Uterus (tissue), 3 donors: ENCODE measurements at regions not wholly inside any gene's neighbourhood (a gene's known extent, or its start where the extent isn't known, plus 50 kb on each side); places are given as distances from the start of the nearest gene placed in this dataset.

ENCODE experiments used
- DNase-seq, 2 donors: peaks; one replicate each; pipeline ENCODE4 v3.0.0-alpha.2; 2019 to 2020
- H3K27ac ChIP-seq, 2 donors: fragments of 200-600 bp; sonication (generic); 1 replicate in 1 of 2; 2 replicates in 1 of 2; pipeline ENCODE4 v1.5.1; 2016 to 2018
- H3K27me3 ChIP-seq, 2 donors: fragments of 200-600 bp; sonication (generic); one replicate each; pipeline ENCODE4 v1.5.1; 2018 to 2019; ENCODE audit warnings: control low read depth in 1 of 2
- H3K36me3 ChIP-seq, 2 donors: fragments of 200-600 bp; sonication (generic); one replicate each; pipeline ENCODE4 v1.5.1; 2019; ENCODE audit warnings: control low read depth in 1 of 2
- H3K4me1 ChIP-seq, 2 donors: fragments of 200-600 bp; sonication (generic); one replicate each; pipeline ENCODE4 v1.5.1; 2018 to 2019; ENCODE audit warnings: control low read depth in 1 of 2
- H3K4me3 ChIP-seq, 2 donors: fragments of 200-600 bp; sonication (generic); 1 replicate in 1 of 2; 2 replicates in 1 of 2; pipeline ENCODE4 v1.5.1; 2018 to 2019; ENCODE audit warnings: mild to moderate bottlenecking in 1 of 2
- H3K9me3 ChIP-seq, 2 donors: fragments of 200-600 bp; sonication (generic); one replicate each; pipeline ENCODE4 v1.5.1; 2019; ENCODE audit warnings: control low read depth in 1 of 2
- POLR2A ChIP-seq, 2 donors: fragments of 450-650 bp; IDR thresholded peaks; one replicate each; pipeline ENCODE4 v1.6.1; 2016; ENCODE audit warnings: antibody characterized with exemption in 2 of 2, mild to moderate bottlenecking in 1 of 2, moderate library complexity in 1 of 2
- intact Hi-C: fragments of 100-400 bp; cut with DNase I; formaldehyde crosslinking; loops from one replicate; pipeline ENCODE4 v1.15.1; 2023; ENCODE audit warnings: low total_unique reads
- TF ChIP-seq, protein P1 (sequence below), 4 experiments: fragments of 200-600 bp in 2 of 4; fragments of 450-650 bp in 2 of 4; sonication (generic) in 2 of 4; IDR thresholded peaks; one replicate each; pipeline ENCODE4 v1.5.1; 2016 to 2019; ENCODE audit warnings: antibody characterized with exemption in 4 of 4, mild to moderate bottlenecking in 2 of 4, moderate library complexity in 1 of 4
- donor health status: DM: yes; HTN: yes; CAD: no.

DNA sequence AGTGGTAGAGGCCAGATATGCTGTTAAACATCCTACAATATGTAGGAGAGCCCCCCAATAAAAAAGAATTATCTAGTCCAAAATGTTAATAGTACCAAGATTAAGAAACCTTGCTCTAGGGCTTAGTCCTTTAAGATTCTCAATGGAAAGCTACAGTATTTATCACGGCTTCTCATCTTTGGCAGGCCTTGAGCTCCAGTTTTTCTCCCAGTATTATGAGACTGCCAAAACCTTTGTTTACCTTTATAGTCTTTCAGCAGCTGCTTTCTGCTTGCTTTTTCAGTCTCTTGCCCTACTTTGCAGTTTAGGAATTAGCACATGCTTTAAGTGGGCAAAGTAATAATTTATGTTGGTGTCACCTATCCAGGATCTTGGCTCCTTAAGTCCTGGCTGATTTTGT is 59.7 kb downstream of the NHLRC1 start:
- no peak for TF ChIP-seq POLR2A (IDR thresholded peaks at IDR 0.05)
- TF ChIP-seq, protein P1, sequence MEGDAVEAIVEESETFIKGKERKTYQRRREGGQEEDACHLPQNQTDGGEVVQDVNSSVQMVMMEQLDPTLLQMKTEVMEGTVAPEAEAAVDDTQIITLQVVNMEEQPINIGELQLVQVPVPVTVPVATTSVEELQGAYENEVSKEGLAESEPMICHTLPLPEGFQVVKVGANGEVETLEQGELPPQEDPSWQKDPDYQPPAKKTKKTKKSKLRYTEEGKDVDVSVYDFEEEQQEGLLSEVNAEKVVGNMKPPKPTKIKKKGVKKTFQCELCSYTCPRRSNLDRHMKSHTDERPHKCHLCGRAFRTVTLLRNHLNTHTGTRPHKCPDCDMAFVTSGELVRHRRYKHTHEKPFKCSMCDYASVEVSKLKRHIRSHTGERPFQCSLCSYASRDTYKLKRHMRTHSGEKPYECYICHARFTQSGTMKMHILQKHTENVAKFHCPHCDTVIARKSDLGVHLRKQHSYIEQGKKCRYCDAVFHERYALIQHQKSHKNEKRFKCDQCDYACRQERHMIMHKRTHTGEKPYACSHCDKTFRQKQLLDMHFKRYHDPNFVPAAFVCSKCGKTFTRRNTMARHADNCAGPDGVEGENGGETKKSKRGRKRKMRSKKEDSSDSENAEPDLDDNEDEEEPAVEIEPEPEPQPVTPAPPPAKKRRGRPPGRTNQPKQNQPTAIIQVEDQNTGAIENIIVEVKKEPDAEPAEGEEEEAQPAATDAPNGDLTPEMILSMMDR (IDR thresholded peaks at IDR 0.05), result no peak
- Histone ChIP-seq H3K27ac (no peak overlapping the region), H3K27me3 (no peaks in the 10 kb centered on the region), H3K9me3 (no peaks in the 10 kb centered on the region), H3K4me1 (no peaks in the 10 kb centered on the region), H3K36me3 (no peaks in the 10 kb centered on the region), H3K4me3 (no peak overlapping the region)
- intact Hi-C loops, result no loop called here
- DNase-seq, result no peak

DNA sequence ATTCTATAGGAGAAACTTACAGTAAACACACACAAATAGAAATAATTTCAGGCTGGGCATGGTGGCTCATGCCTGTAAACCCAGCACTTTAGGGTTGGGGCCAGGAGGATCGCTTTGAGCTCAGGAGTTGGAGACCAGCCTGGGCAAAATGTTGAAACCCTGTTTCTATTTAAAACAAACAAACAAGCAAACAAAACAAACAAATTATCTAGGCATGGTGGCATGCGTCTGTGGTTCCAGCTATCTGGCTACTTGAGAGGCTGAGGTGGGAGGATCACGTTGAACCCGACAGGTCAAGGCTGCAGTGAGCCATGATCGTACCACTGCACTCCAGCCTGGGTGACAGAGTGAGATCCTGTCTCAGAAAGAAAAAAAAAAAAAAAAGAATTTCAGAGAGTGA is 64.0 kb downstream of the NHLRC1 start:
- intact Hi-C loops, result no loop called here
- no peak for TF ChIP-seq POLR2A (IDR thresholded peaks at IDR 0.05)
- TF ChIP-seq, protein P1 (IDR thresholded peaks at IDR 0.05), result no peak

GRCh38 chr6:18055714-18056382 is 66.6 kb downstream of the NHLRC1 start:
- no peak for TF ChIP-seq POLR2A (IDR thresholded peaks at IDR 0.05)
- TF ChIP-seq, protein P1 (IDR thresholded peaks at IDR 0.05), result no peak
- no peaks in the 10 kb centered on the region for H3K36me3 ChIP-seq
- no peaks in the 10 kb centered on the region for H3K4me1 ChIP-seq
- intact Hi-C loops, result no loop called here
- no peak overlapping the region for H3K4me3 ChIP-seq
- no peaks in the 10 kb centered on the region for H3K9me3 ChIP-seq
- DNase-seq, result no peak
- no peak overlapping the region for H3K27ac ChIP-seq
- H3K27me3 ChIP-seq, result no peaks in the 10 kb centered on the region

More for the DNA sequence above, 64.0 kb downstream of the NHLRC1 start:
- no peak overlapping the region for H3K4me3 ChIP-seq
- no peak overlapping the region for H3K27ac ChIP-seq
- H3K4me1 ChIP-seq, result no peaks in the 10 kb centered on the region
- H3K36me3 ChIP-seq, result no peaks in the 10 kb centered on the region
- H3K9me3 ChIP-seq, result no peaks in the 10 kb centered on the region
- DNase-seq, result no peak
- no peaks in the 10 kb centered on the region for H3K27me3 ChIP-seq

- Histone ChIP-seq H3K27ac (no peak overlapping the region), H3K9me3 (no peaks in the 10 kb centered on the region), H3K27me3 (no peaks in the 10 kb centered on the region), H3K4me1 (no peaks in the 10 kb centered on the region), H3K36me3 (no peaks in the 10 kb centered on the region), H3K4me3 (no peak overlapping the region)
- intact Hi-C loops, result no loop called here
- TF ChIP-seq, protein P1 (IDR thresholded peaks at IDR 0.05), result no peak
- TF ChIP-seq POLR2A (IDR thresholded peaks at IDR 0.05), result no peak
- DNase-seq, result no peak
Measured at GRCh38 chr6:18055098-18055497, 67.4 kb downstream of the NHLRC1 start.

- no peak for DNase-seq
- Histone ChIP-seq H3K27ac (no peak overlapping the region), H3K36me3 (no peaks in the 10 kb centered on the region), H3K4me3 (no peak overlapping the region), H3K4me1 (no peaks in the 10 kb centered on the region), H3K27me3 (no peaks in the 10 kb centered on the region), H3K9me3 (no peaks in the 10 kb centered on the region)
- intact Hi-C loops, result loop anchor here (2.0 kb wide), 1 partner anchor 35 kb away; no protein-coding TSS in a partner anchor
- no peak for TF ChIP-seq POLR2A (IDR thresholded peaks at IDR 0.05)
- TF ChIP-seq, protein P1 (IDR thresholded peaks at IDR 0.05), result no peak
Measured at GRCh38 chr6:18053555-18054445, 66.4 kb upstream of the KIF13A start.
